ENCODE measurements at regions not wholly inside any gene's neighbourhood (a gene's known extent, or its start where the extent isn't known, plus 50 kb on each side); places are given as distances from the start of the nearest gene placed in this dataset.

DNA sequence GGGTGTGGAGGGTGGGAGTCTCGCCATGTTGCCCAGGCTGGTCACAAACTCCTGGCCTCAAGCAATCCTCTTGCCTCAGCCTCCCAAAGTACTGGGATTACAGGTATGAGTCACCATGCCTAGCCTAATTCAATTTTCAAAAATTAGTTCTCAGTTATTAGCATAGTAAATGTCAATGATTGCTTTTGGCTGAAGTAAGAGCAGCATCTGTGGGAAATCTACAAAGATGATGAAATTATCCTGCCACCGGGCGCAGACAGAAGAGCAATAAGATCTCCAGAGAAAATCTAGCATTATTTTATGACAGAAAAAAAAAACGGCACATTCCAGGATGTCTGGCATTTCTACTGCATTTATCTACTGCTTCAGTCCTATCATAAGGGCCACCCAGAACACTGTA lies 97.9 kb upstream of the DAAM1 start:
- Histone ChIP-seq H3K4me2 (ENCODE audit: low read length) (no peak overlapping the region), H3K4me3 (ENCODE audit: low read depth, low read length) (no peak overlapping the region), H3K79me2 (no peaks in the 10 kb centered on the region), H3K9me3 (ENCODE audit: control insufficient read depth, low read length) (no peaks in the 10 kb centered on the region), H3K36me3 (ENCODE audit: control insufficient read depth, insufficient read depth, low read length) (no peaks in the 10 kb centered on the region), H3K9ac (no peak overlapping the region), H3K27ac (no peak overlapping the region), H3K27me3 (ENCODE audit: control insufficient read depth, insufficient read depth, low read length) (no peaks in the 10 kb centered on the region), H3K4me1 (no peaks in the 10 kb centered on the region), H2AFZ (no peak overlapping the region)
- TF ChIP-seq, protein P1, sequence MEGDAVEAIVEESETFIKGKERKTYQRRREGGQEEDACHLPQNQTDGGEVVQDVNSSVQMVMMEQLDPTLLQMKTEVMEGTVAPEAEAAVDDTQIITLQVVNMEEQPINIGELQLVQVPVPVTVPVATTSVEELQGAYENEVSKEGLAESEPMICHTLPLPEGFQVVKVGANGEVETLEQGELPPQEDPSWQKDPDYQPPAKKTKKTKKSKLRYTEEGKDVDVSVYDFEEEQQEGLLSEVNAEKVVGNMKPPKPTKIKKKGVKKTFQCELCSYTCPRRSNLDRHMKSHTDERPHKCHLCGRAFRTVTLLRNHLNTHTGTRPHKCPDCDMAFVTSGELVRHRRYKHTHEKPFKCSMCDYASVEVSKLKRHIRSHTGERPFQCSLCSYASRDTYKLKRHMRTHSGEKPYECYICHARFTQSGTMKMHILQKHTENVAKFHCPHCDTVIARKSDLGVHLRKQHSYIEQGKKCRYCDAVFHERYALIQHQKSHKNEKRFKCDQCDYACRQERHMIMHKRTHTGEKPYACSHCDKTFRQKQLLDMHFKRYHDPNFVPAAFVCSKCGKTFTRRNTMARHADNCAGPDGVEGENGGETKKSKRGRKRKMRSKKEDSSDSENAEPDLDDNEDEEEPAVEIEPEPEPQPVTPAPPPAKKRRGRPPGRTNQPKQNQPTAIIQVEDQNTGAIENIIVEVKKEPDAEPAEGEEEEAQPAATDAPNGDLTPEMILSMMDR (IDR thresholded peaks at IDR 0.05): no peak

DNA sequence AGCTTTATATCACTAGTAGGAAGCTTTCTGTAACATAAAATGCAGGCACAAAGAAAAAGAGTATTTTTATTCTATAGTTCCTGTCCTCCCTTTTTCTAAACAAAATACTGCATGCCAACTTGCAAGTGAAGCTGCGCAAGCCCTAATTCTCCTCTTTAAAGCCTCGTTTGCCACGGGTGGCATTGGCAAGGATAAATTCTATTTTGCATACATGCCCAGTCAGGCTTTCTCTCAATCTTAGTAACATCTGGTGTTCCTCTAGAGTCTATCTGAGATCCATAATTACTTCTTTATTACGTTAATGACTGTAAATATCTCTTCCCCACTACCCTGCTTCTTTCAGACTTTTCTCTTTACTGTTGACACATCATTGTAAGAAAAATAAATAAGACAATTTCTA lies 97.1 kb upstream of the DAAM1 start:
- TF ChIP-seq, protein P1 (IDR thresholded peaks at IDR 0.05): no peak
- H3K4me1 ChIP-seq: no peaks in the 10 kb centered on the region
- no peak overlapping the region for H3K4me2 ChIP-seq (ENCODE audit: low read length)
- no peak overlapping the region for H3K9ac ChIP-seq
- H3K27me3 ChIP-seq (ENCODE audit: control insufficient read depth, insufficient read depth, low read length): no peaks in the 10 kb centered on the region
- no peak overlapping the region for H3K27ac ChIP-seq
- no peaks in the 10 kb centered on the region for H3K36me3 ChIP-seq (ENCODE audit: control insufficient read depth, insufficient read depth, low read length)
- H2AFZ ChIP-seq: no peak overlapping the region
- no peaks in the 10 kb centered on the region for H3K9me3 ChIP-seq (ENCODE audit: control insufficient read depth, low read length)
- no peaks in the 10 kb centered on the region for H3K79me2 ChIP-seq
- H3K4me3 ChIP-seq (ENCODE audit: low read depth, low read length): no peak overlapping the region

DNA sequence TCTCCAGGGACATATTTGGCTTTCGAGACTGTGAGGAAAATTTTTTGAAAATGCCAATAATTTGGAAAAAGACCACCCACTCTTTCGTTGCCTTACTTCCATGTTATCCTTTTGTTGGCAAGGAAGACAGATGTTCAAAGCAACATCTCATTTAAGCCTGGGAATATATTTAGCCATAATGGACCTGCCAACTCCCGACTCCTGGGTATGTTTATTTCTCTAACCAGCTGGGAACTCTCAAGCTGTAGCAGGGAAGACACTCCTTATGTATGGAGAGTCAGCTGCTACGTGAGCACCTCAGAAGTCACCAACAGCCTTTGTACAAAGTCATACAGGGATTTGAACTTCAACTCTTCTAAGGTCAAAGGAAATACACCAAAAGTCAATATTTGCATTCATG lies 96.5 kb upstream of the DAAM1 start:
- Histone ChIP-seq H3K36me3 (ENCODE audit: control insufficient read depth, insufficient read depth, low read length) (no peaks in the 10 kb centered on the region), H3K4me1 (no peaks in the 10 kb centered on the region), H3K4me2 (ENCODE audit: low read length) (no peak overlapping the region), H2AFZ (no peak overlapping the region), H3K4me3 (ENCODE audit: low read depth, low read length) (no peak overlapping the region), H3K27me3 (ENCODE audit: control insufficient read depth, insufficient read depth, low read length) (no peaks in the 10 kb centered on the region), H3K27ac (no peak overlapping the region), H3K9me3 (ENCODE audit: control insufficient read depth, low read length) (no peaks in the 10 kb centered on the region), H3K9ac (no peak overlapping the region), H3K79me2 (no peaks in the 10 kb centered on the region)
- TF ChIP-seq, protein P1 (IDR thresholded peaks at IDR 0.05): no peak

DNA sequence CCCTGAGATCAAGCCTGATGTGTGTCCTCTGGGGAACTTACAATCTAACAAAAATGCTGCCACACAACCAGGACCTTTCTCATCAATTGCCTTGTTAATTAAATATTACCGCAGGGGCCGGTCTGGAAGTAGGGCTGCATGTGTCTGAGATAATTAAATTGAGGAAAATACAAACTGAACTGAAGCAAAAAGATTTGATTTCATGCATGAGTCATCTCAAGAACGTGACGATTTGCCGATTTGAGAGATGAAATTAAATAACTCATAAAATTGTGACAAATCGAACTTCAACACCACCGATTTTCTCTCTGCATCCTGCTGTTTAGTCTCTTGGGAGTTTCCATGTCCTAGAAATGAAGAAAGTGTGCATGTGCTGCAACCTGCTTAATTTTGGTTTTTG lies 94.6 kb upstream of the DAAM1 start:
- Histone ChIP-seq H2AFZ (no peak overlapping the region), H3K4me1 (no peaks in the 10 kb centered on the region), H3K4me3 (ENCODE audit: low read depth, low read length) (no peak overlapping the region), H3K36me3 (ENCODE audit: control insufficient read depth, insufficient read depth, low read length) (no peaks in the 10 kb centered on the region), H3K27me3 (ENCODE audit: control insufficient read depth, insufficient read depth, low read length) (no peaks in the 10 kb centered on the region), H3K9ac (no peak overlapping the region), H3K9me3 (ENCODE audit: control insufficient read depth, low read length) (no peaks in the 10 kb centered on the region), H3K79me2 (no peaks in the 10 kb centered on the region), H3K27ac (no peak overlapping the region), H3K4me2 (ENCODE audit: low read length) (no peak overlapping the region)
- TF ChIP-seq, protein P1 (IDR thresholded peaks at IDR 0.05): no peak

DNA sequence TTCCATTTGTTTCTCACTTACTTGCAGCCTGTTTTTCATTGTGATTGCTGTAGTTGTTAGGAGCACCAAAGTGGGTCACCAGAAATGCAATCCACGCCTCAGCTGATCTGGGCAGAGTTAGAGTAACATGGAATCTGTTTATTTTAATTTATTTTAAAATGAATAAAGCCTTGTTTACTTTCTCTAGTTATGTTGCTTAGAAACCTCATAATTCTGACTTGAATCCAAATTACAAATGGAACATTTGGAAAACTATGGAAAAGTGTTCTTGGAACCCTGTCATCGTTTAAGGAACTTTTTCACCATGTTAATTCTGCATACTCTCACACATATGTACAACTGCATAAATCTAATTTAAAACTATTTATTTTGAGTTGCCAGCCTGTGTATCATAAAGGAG lies 92.2 kb upstream of the DAAM1 start:
- no peak overlapping the region for H3K4me3 ChIP-seq (ENCODE audit: low read depth, low read length)
- TF ChIP-seq, protein P1 (IDR thresholded peaks at IDR 0.05): no peak
- H3K36me3 ChIP-seq (ENCODE audit: control insufficient read depth, insufficient read depth, low read length): no peaks in the 10 kb centered on the region
- no peaks in the 10 kb centered on the region for H3K79me2 ChIP-seq
- no peaks in the 10 kb centered on the region for H3K9me3 ChIP-seq (ENCODE audit: control insufficient read depth, low read length)
- no peak overlapping the region for H3K9ac ChIP-seq
- H3K27ac ChIP-seq: no peak overlapping the region
- H3K27me3 ChIP-seq (ENCODE audit: control insufficient read depth, insufficient read depth, low read length): no peaks in the 10 kb centered on the region
- no peak overlapping the region for H3K4me2 ChIP-seq (ENCODE audit: low read length)
- H2AFZ ChIP-seq: no peak overlapping the region
- no peaks in the 10 kb centered on the region for H3K4me1 ChIP-seq

All from parathyroid adenoma (tissue), 2 donors.